22Rv1 (cell line): ENCODE measurements at regions not wholly inside any gene's neighbourhood (a gene's known extent, or its start where the extent isn't known, plus 50 kb on each side); places are given as distances from the start of the nearest gene placed in this dataset.

Source experiments
- H3K27ac ChIP-seq: fragments of 450-650 bp; 2 replicates; pipeline ENCODE4 v1.5.1; 2017
- ZFX ChIP-seq: fragments of 450-650 bp; IDR thresholded peaks from 2 replicates; pipeline ENCODE4 v1.6.1; 2017; ENCODE audit warnings: antibody characterized with exemption, borderline replicate concordance
- TF ChIP-seq, protein P1 (sequence below): fragments of 450-650 bp; IDR thresholded peaks from 2 replicates; pipeline ENCODE4 v1.5.1; 2017; ENCODE audit warnings: mild to moderate bottlenecking

DNA sequence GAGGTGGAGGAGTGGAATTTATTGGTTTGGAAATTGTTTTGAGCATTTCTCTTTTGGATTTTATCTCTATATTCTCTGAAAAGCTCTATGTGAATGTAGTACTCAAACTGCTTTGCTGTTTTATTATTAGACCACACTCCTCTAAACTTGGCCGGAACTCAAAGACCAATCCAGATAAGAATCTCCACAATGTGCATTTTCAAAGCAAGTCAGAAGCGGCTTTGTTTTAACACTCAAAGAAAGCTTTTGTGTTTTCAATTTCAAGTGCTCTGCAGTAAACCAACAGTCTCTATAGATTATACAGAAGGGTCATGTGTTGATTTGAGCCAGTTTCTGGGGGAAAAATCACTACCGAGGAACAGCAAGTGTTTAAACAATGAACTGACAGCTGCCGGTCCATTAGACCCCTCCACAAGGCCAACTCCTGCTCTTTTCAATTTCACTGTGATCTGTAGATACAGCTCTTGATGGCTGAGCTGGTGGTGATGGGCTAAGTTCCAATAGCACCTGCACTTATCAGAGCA is 79.4 kb downstream of the FTHL17 start:
- no peak overlapping the region for H3K27ac ChIP-seq
- TF ChIP-seq ZFX: no peak
- TF ChIP-seq, protein P1, sequence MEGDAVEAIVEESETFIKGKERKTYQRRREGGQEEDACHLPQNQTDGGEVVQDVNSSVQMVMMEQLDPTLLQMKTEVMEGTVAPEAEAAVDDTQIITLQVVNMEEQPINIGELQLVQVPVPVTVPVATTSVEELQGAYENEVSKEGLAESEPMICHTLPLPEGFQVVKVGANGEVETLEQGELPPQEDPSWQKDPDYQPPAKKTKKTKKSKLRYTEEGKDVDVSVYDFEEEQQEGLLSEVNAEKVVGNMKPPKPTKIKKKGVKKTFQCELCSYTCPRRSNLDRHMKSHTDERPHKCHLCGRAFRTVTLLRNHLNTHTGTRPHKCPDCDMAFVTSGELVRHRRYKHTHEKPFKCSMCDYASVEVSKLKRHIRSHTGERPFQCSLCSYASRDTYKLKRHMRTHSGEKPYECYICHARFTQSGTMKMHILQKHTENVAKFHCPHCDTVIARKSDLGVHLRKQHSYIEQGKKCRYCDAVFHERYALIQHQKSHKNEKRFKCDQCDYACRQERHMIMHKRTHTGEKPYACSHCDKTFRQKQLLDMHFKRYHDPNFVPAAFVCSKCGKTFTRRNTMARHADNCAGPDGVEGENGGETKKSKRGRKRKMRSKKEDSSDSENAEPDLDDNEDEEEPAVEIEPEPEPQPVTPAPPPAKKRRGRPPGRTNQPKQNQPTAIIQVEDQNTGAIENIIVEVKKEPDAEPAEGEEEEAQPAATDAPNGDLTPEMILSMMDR: no peak

DNA sequence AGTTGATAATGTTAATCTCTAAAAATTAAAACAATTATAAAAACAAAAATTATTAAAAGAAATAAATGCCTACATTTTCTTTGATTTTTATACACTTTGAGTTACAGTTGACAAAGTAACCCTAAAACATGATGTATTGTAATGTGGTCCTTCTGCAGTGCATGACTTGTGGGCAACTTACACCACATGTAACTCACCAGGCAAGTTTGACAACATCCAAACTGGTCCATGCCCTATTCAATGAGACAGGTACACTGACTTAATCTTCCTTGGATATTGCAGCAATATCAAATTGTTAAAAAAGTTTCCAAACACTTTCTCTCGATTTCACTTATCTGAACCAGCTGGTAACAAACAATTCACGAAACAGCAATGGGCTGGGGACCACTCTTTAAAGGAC is 81.5 kb downstream of the FTHL17 start:
- no peak for TF ChIP-seq ZFX
- TF ChIP-seq, protein P1: no peak
- no peak overlapping the region for H3K27ac ChIP-seq

DNA sequence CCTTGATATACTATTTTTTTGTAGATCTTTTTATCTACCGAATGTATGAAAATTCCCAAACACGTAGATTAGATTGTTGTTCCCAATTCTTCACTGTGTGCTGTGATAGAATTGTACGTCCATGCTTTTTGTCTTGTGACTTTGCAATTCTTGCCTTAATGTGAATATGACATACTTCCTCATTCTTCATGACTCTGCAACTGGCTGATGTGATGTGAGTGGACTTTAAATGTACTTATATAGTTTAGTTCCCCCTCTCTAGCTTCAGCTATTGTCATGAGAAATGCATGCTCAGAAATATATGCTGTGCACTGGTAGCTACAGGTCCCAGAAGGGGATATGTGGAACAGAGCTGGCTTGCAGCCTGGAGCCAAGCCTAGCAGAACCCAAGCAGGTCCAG is 89.4 kb downstream of the FTHL17 start:
- no peak overlapping the region for H3K27ac ChIP-seq
- TF ChIP-seq ZFX: no peak
- TF ChIP-seq, protein P1: no peak

DNA sequence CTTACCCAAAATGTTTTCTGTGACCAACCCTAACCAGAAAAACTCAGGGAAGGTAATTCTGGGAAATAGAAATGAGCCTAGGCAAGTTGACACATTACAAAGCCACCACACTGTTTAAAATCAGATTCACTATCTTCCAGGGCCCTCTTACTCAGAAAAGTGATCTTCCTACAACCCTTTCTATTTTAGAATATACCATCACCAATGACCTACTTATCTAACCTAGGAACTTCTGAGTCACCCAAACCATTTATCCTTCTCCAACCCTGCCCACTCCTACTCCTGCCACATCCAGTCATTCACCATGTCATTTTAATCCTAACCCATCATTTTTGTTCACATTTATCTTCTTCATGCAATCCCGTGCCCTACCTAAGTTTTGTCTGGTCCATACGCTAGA is 89.9 kb downstream of the FTHL17 start:
- no peak overlapping the region for H3K27ac ChIP-seq

DNA sequence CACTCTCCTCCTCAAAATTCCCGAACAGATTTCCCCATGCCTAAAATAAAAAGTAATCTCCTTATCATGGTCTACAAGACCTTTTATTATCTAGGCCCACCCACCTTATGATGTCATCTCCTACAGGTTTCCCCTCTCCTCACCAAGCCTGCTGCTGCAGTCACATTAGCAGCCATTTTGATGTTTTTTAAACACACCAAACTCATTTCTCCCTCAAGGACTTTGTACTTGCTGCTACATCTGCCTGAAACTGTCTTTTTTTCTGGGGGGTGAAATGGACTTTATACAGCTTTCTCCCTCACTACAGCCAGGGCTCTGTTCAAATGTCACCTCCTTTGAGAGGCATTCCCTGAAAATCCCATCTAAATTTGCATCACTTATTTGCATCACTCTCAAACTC is 90.2 kb upstream of the TAB3 start:
- TF ChIP-seq, protein P1: no peak
- TF ChIP-seq ZFX: no peak
- H3K27ac ChIP-seq: no peak overlapping the region

More for the DNA sequence above, 89.9 kb downstream of the FTHL17 start:
- TF ChIP-seq, protein P1: no peak
- no peak for TF ChIP-seq ZFX

DNA sequence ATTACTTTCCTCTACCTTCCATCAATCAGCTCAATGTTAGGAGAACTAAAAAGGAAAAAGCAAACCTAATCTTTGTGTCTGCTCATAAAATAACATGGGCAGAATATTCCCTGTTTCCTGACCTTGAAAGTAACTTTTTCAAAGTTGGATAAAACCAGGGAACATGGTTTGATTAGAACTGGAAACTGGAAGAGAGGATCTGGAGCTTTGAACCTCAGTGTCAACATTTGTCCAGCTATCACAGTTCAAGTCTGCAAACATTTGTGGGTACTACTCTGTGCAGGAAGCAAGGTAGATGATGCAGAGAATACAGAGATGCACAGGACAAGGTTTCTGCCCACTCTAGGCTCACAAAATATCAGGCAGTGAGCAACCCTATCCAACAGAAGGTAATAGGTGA is 86.4 kb upstream of the TAB3 start:
- TF ChIP-seq, protein P1: no peak
- TF ChIP-seq ZFX: no peak
- no peak overlapping the region for H3K27ac ChIP-seq

DNA sequence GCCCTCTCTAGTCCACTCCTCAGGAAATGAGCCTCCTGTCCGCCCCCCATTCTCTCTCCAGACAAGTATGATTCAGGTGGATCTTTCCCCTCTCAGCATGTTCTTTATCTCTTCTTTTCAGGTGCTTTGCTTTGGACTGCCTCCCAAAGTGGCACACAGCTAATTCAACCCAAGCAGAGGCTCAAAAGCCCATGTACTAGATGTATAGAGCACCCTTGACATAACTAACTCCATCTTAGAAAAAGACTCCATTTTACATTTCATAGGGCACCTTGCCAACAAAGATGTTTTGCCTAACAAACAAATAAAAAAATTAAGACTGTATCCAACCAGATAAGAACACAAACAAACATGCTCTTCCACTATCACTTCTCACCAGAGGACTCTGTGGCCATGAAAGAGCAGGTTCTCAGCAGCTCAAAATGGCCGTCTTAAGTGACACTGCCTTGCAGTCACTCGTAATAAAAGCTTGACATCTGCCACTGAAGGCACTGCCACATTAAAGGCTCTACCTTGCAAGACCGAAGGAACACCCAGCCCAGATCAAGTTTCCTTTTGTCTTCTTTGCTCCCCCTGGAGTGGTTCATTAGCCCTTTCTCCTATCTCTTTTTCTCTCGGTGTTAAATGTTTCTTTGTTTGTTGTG is 84.9 kb upstream of the TAB3 start:
- H3K27ac ChIP-seq: no peak overlapping the region
- TF ChIP-seq, protein P1: no peak
- TF ChIP-seq ZFX: no peak
